Body of pancreas (tissue), 4 donors: ENCODE measurements at regions not wholly inside any gene's neighbourhood (a gene's known extent, or its start where the extent isn't known, plus 50 kb on each side); places are given as distances from the start of the nearest gene placed in this dataset.

ENCODE experiments used
- CTCF ChIP-seq, 7 experiments: fragments of 450-650 bp in 4 of 7; fragments of 200-600 bp in 3 of 7; sonication (generic) in 3 of 7; IDR thresholded peaks; one replicate each; pipeline ENCODE4 v1.5.1; 2016 to 2019; ENCODE audit warnings: antibody characterized with exemption in 7 of 7
- POLR2A ChIP-seq, 3 donors: fragments of 450-650 bp; IDR thresholded peaks; one replicate each; pipeline ENCODE4 v1.6.1; 2016; ENCODE audit warnings: antibody characterized with exemption in 3 of 3, mild to moderate bottlenecking in 2 of 3

- TF ChIP-seq CTCF (IDR thresholded peaks at IDR 0.05) (no peak), POLR2A (IDR thresholded peaks at IDR 0.05) (no peak)
These were observed 331.9 kb upstream of the PRKCQ start for GRCh38 chr10:6912021-6912420.
